Colonic mucosa (tissue), 4 donors: ENCODE measurements at regions not wholly inside any gene's neighbourhood (a gene's known extent, or its start where the extent isn't known, plus 50 kb on each side); places are given as distances from the start of the nearest gene placed in this dataset.

Source experiments
- DNase-seq: peaks from one replicate; pipeline ENCODE4 v3.0.0-alpha.2; 2020
- H3K27ac ChIP-seq: fragments of 200-600 bp; one replicate; pipeline ENCODE4 v1.8.0; 2021
- H3K27me3 ChIP-seq: fragments of 200-600 bp; one replicate; pipeline ENCODE4 v1.8.0; 2021
- H3K36me3 ChIP-seq: fragments of 200-600 bp; one replicate; pipeline ENCODE4 v1.8.0; 2021
- H3K4me1 ChIP-seq: fragments of 200-600 bp; one replicate; pipeline ENCODE4 v1.8.0; 2021; ENCODE audit warnings: mild to moderate bottlenecking
- H3K4me3 ChIP-seq: fragments of 200-600 bp; one replicate; pipeline ENCODE4 v1.8.0; 2021
- H3K9ac ChIP-seq, 2 donors: one replicate each; pipeline ENCODE4 v1.7.0; 2013; ENCODE audit warnings: control low read depth in 2 of 2, low read depth in 2 of 2, low read length in 2 of 2
- H3K9me3 ChIP-seq: fragments of 200-600 bp; one replicate; pipeline ENCODE4 v1.8.0; 2021
- intact Hi-C: fragments of 100-400 bp; cut with DNase I; formaldehyde crosslinking; loops from one replicate; pipeline ENCODE4 v1.14.1; 2022
- TF ChIP-seq, protein P1 (sequence below): fragments of 200-600 bp; IDR thresholded peaks from one replicate; pipeline ENCODE4 v1.8.0; 2022; ENCODE audit warnings: antibody characterized with exemption, mild to moderate bottlenecking
- donor health status: healthy.
- donor health status: DM: no; HTN: no; CAD: no.
- donor health status: DM: no; HTN: no; CAD: no.

DNA sequence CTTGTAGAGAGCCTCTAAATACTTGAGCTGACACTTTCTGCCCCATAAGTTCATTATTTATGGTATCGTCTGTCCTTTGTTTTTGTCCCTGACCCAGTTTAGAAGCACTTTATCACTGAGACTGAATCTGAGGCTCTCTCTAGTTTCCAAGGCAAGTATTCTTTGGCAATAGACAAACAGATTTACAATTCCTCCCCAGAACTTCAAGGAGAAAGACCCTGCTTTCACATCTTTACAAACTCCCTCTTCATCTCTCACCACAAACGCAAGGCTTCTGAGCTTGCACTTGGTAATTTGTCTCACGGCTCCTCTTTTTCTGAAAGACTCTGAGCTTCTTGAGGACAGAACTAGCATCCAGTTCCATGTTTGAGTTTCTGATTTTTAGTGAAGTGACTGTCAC lies 49.8 kb upstream of the PARP11 start:
- Histone ChIP-seq H3K4me1 (no peaks in the 10 kb centered on the region), H3K36me3 (no peaks in the 10 kb centered on the region), H3K9ac (no peak overlapping the region), H3K4me3 (no peak overlapping the region), H3K27ac (no peak overlapping the region), H3K27me3 (peaks cover 5% of the 10 kb centered on the region), H3K9me3 (no peaks in the 10 kb centered on the region)
- TF ChIP-seq, protein P1, sequence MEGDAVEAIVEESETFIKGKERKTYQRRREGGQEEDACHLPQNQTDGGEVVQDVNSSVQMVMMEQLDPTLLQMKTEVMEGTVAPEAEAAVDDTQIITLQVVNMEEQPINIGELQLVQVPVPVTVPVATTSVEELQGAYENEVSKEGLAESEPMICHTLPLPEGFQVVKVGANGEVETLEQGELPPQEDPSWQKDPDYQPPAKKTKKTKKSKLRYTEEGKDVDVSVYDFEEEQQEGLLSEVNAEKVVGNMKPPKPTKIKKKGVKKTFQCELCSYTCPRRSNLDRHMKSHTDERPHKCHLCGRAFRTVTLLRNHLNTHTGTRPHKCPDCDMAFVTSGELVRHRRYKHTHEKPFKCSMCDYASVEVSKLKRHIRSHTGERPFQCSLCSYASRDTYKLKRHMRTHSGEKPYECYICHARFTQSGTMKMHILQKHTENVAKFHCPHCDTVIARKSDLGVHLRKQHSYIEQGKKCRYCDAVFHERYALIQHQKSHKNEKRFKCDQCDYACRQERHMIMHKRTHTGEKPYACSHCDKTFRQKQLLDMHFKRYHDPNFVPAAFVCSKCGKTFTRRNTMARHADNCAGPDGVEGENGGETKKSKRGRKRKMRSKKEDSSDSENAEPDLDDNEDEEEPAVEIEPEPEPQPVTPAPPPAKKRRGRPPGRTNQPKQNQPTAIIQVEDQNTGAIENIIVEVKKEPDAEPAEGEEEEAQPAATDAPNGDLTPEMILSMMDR, result no peak
- no peak for DNase-seq
- intact Hi-C loops, result no loop called here
